HG03175 (cell line): ENCODE measurements at regions not wholly inside any gene's neighbourhood (a gene's known extent, or its start where the extent isn't known, plus 50 kb on each side); places are given as distances from the start of the nearest gene placed in this dataset.

Experiments used
- ATAC-seq: cut with Tn5 transposase; IDR thresholded peaks from one replicate; pipeline ENCODE4 v1.9.1; 2021; ENCODE audit warnings: mild to moderate bottlenecking, moderate library complexity; ENCODE audit not compliant: unreplicated experiment

DNA sequence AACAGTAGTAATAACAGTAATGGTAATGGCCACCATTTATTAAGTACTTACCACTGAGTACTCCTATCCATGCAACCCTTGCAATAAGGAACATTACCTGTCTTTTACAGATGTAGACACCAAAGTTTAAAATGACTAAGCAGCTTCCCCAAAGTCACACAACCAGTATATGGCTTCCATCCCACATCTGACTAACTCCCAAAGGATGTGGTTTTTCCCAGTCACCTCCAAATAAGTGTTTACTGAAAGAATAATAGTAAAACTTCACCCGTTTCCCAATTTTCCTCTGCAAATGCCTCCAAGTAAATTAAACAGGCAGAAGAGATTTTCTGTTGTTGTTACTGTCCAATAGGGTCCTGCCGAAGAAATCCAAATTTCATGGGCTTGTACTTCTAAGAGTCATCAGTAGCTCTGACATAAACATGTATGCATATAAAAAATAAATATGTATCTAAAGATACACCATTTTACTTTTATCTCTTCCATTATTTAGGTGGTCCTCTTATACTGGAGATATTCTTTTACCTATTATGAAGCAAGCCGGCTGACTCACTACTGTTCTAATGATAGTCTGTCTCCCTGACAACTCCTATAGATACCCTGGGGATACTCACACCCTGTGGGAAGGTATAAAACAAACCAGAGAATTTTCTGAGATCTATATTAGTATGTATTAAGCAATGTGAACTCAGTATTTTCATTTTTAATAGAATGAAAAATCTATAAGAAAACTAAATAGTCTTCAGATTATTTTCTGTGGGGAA lies 77.9 kb upstream of the ID4 start:
- no peak for ATAC-seq

DNA sequence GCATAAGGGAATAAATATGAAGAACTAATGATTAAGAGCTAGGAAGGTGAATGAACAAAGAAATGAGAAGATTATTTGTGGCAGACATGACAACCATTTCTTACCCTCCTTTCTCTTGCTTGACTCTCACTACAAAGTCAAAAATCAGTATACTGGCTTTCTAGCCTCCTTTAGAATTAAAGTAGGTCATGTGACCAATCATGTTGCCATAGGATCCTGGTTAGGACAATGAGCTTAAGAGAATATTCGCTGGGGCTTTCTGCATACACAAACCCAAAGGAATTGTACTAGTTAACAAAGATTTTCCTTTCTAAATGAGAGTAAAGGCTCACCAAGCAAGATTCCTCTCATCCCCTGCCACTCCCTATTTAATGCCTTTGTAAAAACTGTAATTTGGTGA lies 76.0 kb upstream of the ID4 start:
- ATAC-seq: no peak

DNA sequence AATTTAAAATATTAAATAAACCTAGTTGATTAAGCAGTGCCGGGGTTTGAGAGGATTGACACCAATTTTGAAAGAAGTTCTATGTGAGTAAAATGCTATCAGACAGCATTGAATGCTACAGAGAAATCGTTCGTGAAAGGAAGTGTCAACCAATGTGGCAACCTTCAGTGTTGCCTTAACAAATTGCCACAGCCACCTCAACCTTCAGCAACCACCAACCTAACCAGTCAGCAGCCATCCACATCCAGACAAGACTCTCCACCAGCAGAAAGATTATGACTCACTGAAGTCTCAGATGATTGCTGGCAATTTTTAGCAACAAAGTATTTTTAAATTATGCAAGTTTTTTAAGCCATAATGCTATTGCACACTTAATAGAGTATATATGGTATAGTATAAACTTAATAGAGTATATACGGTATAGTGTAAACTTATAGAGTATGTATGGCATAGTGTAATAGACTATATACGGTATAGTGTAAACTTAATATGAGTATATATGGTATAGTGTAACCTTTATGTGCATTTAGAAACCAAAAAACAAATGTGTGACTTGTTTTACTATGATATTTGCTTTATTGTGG lies 65.3 kb upstream of the ID4 start:
- no peak for ATAC-seq

DNA sequence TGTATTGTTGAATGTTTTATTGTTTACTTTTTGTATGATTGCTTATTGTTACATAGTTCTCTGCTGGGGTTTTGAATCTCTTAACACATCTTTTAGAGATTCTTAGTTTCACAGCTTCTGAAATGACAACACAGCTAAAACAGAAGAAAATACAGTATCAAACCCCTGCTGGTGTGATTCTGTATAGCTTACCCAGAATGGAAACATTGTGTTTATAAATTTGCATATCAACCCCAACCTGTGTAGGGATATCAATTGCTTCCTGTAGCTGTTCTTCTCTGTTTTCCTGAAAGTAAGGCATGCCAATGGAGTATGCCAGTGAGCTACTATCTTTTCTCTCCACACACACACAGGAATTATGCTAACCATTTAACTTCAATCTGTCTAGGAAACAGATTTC lies 64.3 kb upstream of the ID4 start:
- ATAC-seq: no peak

DNA sequence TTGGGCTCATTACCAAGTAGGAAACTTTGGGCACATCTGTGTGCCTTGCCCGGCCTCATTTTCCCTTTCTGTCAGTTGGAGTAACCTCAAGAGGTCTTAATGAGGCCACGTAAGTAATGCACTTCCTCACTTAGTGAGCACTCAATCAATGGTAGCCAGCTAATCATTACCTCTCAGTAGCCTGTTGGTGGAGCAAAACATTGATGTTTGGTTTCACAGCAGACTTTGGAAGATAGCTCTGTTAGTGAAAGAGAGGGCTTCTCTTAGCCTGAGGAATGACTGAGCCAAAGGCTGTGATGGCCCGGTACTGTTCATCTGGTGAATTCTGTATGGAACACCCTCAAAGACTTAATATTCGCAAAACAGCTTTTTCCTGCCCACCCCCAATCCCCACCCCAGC lies 55.9 kb upstream of the ID4 start:
- no peak for ATAC-seq

DNA sequence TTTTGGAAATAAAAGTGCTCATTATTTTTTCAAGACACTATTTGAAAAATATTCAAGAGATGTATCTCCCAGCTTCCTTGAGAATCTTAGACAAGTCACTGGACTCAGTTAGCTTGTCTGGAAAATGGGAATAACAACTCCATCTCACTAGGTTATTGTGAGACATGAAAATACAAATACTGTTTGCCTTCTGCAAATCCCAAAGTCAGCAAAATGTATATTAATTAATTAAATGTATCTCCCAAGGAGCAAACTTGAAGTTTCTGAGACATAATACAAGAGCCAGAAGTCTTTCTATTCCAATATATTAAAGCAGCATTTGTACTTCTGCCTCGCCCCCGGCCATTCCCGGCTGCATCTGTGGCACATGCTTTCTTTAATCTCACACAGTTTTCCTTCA lies 54.6 kb upstream of the ID4 start:
- no peak for ATAC-seq
